ENCODE measurements at regions not wholly inside any gene's neighbourhood (a gene's known extent, or its start where the extent isn't known, plus 50 kb on each side); places are given as distances from the start of the nearest gene placed in this dataset.

GRCh38 chr6:164581563-164581962, 727.8 kb downstream of the C6orf118 start:
- TF ChIP-seq POLR2A (IDR thresholded peaks at IDR 0.05): no peak
- no peak for TF ChIP-seq CTCF (IDR thresholded peaks at IDR 0.05 in 4 of 5, conservative IDR thresholded peaks at IDR 0.05 in 1 of 5)

All from gastrocnemius medialis (tissue), 4 donors.